Middle frontal gyrus (tissue), 1 donor: ENCODE measurements at regions not wholly inside any gene's neighbourhood (a gene's known extent, or its start where the extent isn't known, plus 50 kb on each side); places are given as distances from the start of the nearest gene placed in this dataset.
A peak's percentile ranks its signal among the peaks of the same experiment; 100 is the strongest.

Source experiments
- DNase-seq: peaks from one replicate; pipeline ENCODE4 v3.0.0-alpha.2; 2015; ENCODE audit warnings: low spot score; ENCODE audit errors: extremely low spot score

DNA sequence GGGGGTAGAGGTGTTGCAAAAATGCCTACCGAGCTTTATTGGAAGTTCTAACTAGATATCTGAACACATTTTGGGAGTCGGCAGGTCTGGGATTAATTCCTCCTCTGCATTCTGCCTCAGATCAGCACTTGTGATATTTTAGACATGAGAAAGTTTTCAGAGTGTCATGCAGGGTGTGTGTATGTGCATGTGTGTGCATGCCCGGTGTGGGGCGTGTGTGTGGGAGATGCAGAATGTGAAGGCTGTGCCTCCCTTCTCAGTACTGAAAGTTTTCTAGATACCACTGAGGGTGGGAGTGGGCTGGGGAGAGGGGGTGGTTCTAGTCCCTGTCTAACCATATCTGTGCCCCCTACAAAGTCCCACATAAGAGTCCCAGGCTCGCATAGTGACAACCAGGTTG, 180.0 kb upstream of the NTM start:
- no peak for DNase-seq

DNA sequence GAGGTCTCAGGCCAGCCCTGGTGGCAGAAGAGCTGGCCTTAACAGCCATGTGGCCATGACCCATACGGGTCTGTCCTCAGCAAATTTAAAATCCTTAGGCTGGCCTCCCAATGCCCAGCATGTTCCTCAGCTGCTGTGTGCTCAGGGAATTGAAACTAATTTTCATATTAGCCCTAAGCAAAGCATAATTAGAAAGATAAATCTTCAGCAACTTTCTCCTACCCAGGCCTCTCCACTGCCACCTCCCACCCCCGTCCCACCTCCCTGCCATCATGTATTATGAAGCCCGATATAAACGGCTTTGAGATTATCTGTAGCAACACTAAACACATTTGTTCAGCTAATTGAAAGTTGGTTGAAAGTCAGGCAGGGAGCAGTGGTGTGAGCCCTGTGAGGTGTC, 178.8 kb upstream of the NTM start:
- DNase-seq = no peak

DNA sequence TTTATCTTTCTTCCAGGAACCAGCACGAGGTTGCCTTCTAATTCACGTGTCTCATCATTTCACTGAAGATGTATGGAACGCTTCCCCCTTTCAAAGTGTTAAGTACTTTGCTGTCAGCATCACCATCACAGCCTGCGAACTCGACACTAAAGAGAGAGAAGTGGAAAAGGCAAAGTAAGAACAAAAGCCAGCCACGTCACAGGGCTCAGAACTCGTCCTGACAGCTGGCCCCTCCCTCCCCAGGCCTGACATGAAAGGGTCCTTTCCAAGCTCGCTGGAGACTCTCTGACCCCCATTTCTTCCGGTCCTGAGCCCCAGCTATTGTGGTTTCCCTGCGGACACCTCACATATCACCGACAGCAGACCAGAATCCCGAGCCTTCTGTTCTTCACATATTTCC, 177.8 kb upstream of the NTM start:
- DNase-seq = no peak

DNA sequence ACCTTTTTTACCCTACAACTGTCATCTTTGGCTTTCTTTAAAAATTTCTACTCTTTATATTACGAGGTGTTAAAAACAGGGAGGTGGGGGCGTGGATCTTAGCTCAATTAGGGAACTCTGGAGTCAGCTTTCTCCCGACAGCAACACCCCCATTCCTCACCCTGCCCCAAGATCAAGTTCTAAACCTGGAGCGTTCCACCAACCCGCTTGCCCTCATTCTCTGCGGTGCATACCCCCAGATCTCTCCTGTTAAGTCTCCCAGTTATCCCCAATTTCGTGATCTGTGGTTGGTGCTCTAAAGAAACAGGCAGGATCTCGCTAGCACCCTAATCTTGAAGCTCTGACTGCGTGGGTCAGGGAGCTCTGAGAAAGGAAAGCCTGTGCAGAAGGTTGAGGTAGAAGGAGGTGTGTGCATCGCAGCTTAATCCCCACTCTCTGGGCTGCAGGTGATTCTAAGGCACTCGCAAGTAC, 177.3 kb upstream of the NTM start:
- no peak for DNase-seq

DNA sequence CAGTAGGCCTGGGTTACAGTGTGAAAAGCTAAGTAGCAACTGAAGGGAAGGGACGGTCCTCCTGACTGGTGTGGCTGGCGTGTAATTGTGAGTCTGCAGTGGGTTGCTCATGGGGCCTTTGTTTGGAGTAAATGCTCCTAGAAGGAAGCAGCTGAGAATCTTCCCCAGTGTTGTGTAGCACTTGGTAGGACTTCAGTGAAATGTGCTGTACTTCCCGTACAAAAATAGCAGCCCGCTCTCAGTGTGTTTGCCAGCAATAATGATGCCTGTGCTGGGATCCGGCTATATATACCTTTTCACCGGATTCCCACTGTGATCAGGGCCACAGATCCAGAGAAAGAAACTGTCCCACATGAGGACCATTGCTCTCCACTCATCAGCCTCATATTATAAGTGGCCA, 175.7 kb upstream of the NTM start:
- DNase-seq = no peak

DNA sequence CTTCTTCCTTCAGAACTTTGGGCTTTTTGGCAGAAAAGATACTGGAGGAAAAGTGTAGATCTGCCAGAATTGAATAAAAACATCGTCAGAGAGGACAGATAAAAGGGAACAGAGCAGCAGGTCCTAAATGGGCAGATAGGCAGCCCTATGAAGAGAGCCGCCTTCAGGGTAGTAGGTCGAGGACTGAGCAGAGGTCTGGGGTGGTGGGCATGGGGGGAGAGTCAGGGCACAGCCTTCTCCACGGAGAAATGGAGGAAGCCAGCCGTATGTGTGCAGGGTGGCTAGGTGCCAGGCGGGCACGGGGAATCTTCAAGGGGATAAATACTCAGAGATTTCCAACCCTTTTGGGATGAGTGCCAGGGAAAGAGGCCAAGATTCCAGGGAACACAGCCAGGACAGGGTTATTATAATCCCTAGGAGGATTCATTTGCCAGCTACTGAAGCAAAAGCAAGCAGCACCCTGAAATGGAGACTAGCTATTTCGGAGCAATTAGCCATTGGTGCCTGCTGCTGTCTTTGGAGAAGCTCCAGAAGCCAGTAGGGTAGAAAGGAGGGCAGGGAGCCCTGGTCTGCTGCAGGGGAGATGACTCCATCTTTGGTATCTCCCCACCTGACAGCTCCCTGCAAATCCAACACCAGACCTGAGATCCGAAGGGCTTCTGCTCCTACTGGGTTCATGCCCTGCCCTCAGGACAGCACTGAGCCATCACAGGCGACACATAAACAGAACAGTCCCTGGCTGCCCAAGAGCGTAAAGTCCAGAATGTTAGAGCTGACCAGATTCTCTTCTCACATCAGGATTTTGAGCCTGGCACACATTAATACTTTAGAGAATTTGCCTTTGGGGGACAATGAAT, 174.5 kb upstream of the NTM start:
- DNase-seq = peak; percentile 46

DNA sequence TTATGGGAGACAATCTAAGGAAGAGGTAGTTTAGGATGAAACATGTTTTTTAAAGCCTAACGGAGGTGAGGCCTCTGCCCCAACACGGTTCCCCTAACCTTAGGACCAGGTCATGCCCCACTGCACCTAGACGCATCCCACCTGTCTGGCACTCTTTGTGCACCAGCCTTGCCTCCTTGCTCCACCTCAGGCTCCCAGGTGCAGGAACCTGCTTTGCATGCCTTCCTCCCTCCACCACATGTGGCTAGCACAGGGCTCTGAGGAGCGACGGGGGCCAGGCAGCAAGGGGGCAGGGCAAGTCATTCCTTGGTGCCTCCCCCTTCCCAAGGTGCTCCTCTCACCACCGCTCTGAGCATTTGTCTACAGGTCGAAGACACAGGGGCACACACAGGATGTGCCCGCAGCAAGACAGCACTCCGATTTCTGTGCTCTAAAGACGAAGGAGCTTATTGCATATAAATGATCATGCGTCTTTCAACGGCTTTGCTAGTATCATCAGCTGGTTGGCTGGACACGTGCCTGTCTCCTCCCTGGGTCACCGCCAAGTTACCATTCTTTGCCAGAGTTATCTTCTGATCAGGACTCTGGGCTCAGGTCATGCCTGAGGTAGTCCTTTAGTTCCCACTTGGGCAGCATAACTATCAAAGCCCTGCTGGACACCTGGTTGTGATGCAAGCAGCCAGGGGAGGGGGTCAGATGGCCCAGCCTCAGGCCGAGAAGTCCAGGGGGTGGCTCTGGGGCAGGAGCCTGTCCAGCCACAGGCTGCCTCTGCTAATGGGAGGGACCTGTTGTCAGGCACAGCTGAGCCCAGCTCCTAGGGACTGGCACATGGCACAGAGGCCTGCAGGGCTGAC, 172.0 kb upstream of the NTM start:
- DNase-seq = no peak

DNA sequence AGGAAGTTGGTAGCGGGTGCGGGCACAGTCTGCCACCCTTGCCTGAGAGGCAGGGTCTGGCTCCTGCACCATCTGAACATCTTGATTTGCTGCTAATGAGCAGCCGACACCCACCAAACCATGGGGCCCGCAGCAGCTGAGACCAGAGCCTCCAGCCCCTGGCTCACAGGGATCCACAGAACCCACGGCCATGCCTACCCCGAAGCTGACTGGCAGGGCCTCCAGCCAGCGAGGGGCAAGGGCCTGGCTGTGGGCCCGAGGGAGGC, 171.5 kb upstream of the NTM start:
- no peak for DNase-seq

DNA sequence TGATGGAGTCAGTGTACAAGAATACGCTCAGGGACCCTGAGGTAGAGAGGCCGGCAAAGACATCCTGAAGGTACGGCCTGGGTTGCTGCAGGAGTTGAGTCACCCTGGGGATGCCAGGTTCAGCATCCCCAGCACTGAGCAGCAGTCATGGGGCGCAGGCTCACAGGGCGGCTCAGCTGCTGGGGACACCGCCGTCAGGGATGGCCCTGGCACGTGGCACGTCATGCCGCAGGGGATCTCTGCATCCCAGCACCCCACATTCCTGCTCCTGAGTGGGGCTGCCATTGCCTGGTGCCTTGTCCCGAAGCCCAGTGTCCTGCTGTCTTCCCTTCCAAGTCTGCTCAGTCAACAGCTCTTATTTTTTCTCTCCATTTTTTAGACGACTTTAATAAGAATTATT, 168.7 kb upstream of the NTM start:
- no peak for DNase-seq

DNA sequence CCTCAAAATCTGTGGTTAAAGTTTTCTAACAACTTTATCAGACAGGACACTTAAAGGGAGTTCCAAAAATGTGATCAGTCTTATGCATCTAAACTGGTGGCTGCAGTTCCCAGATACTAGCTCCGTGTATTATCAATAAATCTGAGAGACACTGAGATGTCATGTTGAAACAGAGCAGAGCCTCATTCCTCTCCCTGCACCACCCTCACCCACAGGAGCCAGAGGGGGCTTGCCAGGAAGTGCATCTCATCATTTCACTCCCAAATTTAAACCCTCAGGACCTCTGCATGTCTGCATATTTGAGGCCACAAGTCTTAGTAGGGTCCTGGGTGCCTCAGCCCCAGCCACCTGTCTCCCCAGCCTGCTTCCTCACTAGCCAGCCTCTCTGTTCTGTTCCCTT, 167.4 kb upstream of the NTM start:
- DNase-seq = no peak

DNA sequence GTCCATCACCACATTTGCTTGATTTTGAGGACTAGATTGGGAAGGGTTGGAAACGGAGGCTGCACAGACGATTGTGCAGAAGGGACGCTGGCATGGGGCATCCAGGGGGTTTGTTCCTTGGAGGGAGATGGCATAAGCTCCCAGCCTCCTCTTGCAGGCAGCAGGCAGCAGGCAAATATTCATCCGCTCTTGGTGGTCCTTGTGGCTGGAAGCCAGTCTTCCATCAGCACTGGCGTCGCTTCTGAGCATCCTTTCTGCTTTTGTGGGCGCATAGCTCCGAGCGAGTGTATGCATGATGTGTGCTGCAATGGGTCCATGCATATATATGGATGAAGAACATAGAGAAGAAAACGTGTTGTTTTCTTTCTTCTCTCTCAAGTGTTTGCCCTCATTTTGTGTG, 166.1 kb upstream of the NTM start:
- no peak for DNase-seq

DNA sequence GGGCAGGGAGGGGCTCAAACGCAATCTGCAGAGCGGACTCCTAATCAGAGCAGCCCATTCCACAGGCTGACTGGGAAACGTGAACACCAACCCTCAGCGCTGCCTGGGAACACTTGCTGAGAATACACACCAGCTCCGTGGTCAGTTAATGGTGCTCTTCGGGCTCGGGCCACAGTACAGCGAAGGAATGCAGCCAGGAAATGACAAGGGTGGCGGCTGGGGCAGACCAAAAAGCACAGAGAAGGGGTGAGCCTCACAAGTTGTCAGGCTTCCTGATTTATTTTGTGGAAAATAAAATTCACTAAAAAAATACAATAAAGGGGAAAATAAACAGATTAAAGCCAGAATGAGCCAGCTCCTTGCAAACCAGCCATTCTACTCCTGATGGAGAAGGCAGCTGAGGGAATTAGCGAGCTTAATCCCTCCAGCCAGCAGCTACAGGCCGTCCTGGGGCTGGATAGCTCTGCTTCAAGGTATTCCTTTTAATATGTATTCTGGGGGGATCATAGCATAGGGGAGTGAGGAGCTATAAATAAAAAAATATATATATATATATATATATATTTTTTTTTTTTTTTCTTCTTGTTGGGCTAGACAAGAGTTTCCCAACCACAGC, 165.5 kb upstream of the NTM start:
- no peak for DNase-seq

DNA sequence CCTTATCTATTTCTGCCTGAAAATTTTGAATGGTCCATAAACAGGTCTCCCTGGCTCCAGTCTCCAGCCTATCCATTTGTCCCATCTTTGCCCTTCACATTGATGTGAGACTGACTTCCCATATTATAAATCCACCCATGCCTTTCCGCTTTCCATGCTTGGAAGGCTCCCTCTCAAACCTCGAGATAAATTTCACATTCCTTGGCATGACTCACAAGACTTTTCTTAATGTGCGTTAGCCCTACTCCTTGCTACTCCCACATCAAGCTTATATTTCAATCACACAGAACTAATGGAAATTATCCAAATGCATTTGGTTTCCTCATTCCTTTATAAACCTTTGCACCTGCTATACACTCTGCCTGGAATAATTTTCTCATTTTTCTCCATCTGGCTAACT, 163.7 kb upstream of the NTM start:
- no peak for DNase-seq

DNA sequence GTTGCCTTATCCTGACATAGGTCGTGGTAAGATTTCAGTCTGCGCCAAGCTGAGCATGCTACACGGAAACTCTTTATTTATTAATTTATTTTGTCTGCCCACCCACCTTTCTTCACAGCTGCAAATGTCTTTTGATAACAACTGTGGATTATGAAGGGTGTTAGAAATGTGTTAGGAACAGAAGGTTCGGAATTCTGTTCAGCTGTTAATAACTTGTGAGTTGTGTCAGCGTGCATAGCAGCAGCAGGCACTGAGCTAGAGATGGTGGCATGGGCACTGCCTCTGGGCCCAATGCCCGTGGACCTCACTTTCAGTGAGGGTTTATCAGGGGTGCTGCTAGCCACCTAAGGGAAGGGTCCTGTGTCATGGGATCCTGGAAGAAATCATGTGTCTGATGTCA, 162.5 kb upstream of the NTM start:
- DNase-seq = no peak

DNA sequence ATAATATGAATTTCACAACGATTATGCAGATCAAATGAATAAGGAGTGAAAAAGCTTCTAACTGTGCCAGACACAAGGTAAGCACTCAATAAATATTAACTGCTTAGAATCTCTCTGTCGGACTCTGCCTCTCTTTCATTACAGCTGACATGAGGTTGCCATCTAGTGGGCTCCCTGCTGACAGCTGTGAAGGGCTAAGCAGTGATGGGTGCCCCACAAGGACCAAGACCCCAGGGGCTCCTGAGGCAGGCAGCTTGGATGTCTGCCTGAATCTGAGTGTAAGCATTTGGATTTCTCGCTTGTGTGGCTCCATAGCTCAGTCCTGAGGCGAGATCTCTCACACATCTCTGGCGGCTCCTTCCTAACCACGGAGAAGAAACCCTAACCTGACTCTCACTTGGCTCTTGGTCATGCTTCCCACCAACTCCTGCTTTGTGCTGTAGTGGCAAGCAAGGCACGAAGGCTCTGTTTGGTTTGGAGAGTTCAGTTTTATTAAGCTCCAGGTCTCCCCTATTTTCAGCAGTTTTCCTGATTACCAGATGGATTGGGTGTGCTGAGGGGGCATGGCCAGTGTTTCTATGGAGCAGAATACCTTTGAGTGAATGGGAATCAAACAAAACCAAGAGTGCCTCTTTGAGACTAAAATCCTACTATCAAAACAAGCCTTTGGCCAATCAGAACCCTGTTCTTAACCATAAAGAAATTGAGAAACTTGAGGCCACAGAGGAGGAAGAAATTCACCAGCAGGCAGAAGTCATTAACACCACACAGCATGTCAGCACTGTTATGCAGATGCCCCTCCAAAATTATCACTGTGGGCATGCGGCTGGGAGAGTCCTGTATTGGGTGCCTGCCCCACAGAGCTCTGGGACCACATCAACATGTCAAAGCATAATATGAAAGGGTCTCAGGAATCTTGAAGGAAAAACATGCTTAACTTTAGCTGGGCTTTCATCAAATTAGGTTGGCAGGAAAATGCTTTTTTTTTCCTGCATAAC, 152.8 kb upstream of the NTM start:
- DNase-seq = no peak

DNA sequence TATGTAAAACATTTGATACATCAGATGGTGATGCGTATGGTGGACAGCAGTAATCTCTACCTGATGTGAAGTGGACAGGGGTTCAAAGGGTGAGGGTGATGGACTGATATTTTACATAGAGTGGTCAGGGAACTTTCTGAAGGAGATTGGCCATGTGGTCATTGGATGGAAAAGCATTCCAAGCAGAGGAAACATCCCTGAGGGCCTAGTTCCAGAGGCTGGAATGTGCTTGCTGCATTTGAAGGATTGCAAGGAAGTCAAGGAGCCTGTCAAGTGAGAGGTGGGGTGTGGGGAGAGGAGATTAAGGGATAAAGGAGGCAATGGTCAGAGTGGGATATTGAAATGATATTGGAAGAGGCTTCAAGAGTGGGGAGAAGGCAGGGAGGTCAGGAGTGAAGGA, 151.9 kb upstream of the NTM start:
- DNase-seq = no peak

DNA sequence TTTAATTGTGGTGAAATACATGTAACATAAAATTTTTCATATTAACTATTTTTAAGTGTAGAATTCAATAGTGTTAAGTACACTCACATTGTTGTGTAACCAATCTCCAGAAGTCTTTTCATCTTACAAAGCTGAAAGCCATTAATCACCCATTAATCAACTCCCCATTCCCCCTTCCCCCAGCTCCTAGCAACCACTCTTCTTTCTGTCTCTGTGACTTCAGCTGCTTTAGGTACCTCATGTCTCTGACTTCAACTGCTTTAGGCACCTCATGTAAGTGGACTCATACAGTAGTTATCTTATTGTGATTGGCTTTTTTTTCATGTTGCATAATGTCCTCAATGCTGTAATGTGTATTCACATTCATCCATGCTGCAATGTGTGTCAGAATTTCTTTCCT, 150.8 kb upstream of the NTM start:
- DNase-seq = no peak

DNA sequence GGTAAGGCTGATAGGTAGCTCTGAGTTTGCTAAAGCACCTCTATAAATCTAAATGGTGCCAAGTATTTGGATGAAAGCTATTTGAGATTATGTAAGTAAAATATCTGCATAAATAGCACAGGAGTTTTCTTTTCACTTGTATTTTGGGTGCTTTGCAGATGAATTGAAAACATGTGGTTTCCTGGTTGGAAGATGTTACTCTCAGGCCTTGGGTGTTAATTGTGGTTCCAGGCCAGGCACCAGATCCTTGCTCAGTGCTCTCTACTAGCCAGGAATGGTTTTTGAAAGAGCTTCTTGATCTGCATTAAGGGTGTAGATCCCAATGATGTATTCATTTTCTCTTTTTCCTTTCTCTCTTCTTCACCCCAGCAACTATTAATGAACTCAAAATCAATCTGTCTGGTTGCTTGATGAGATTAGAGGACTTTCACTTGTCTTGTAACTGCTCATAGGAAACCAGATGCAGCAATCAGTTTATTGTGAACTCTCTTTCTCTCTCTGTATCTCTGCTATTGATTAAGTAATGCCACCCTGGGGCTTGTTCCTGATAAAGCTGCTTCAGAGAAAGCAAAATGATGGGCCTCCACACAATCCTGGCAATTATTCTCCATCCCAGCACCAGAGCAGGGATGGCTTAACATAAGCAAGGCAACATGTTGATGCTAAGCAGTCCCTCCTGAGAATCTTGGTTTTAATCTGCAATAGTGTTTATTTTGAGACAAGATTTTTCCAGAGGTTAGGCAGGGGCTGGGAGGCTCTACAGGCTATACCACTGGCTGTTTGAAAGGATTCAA, 147.0 kb upstream of the NTM start:
- no peak for DNase-seq

DNA sequence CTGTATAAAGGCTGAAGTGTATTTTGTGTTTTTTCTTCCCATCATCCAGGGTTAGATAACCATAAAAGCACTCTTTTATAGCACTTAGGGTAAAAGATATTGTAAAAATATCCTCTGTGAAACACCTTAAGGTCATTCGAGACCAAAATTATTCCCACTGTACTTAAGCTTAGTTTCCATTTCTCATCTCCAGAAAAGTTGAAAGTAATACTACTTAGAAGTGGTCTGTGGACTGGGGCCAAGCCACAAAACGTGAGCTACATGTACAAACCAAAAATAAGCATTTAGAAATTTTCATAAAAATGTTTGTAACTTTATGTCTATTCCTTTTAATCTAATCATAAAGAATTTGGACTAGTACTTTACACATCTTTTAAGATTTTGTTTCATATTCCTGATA, 142.0 kb upstream of the NTM start:
- no peak for DNase-seq

DNA sequence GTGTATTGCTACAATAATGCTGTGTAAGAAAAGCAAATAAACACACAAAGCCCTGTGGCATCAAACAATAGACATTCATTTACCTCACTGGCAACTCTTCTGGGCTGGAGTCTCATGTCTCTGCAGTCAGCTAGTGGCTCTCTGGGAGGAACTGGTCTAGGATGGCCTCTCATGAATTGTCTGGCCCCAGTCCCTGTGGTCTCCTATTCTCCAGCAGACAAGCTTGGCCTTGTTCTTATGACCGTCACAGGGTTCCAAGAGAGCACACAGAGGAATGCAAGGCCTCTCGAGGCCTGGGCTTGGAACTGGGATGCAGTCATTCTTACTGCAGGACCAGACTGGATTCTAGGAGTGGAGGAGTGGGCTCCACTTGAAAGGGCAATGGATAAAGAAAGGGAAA, 141.2 kb upstream of the NTM start:
- no peak for DNase-seq
